Left lung (tissue), 4 donors: ENCODE measurements at regions not wholly inside any gene's neighbourhood (a gene's known extent, or its start where the extent isn't known, plus 50 kb on each side); places are given as distances from the start of the nearest gene placed in this dataset.
"Not testable (repeated sequence)": the region's sequence is repeated elsewhere in the genome, so short reads cannot be mapped to it uniquely, and the experiment has no call there.

Experiments
- ATAC-seq: fragments of 200-7000 bp; cut with Tn5 transposase; one replicate; pipeline ENCODE4 v1.9.1; 2020; ENCODE audit warnings: moderate library complexity
- DNase-seq, 4 donors: peaks; one replicate each; pipeline ENCODE4 v3.0.0-alpha.2; 2013 to 2020
- H3K27ac ChIP-seq, 2 donors: fragments of 200-600 bp; sonication (generic) in 1 of 2; one replicate each; pipeline versions ENCODE4 v1.5.0 to v1.8.0; 2020 to 2021
- H3K27me3 ChIP-seq, 2 donors: fragments of 200-600 bp; sonication (generic) in 1 of 2; one replicate each; pipeline versions ENCODE4 v1.5.0 to v1.8.0; 2020 to 2021
- H3K36me3 ChIP-seq, 2 donors: fragments of 200-600 bp; sonication (generic) in 1 of 2; one replicate each; pipeline versions ENCODE4 v1.5.0 to v1.8.0; 2020 to 2021
- H3K4me1 ChIP-seq, 2 donors: fragments of 200-600 bp; one replicate each; pipeline ENCODE4 v1.8.0; 2021
- H3K4me3 ChIP-seq, 2 donors: fragments of 200-600 bp; sonication (generic) in 1 of 2; one replicate each; pipeline versions ENCODE4 v1.5.0 to v1.8.0; 2020 to 2021; ENCODE audit warnings: mild to moderate bottlenecking in 1 of 2
- H3K9me3 ChIP-seq, 2 donors: fragments of 200-600 bp; sonication (generic) in 1 of 2; one replicate each; pipeline versions ENCODE4 v1.5.0 to v1.8.0; 2020 to 2021
- CTCF ChIP-seq, 2 donors: fragments of 200-600 bp; sonication (generic) in 1 of 2; IDR thresholded peaks; one replicate each; pipeline versions ENCODE4 v1.5.0 to v1.8.0; 2021; ENCODE audit warnings: antibody characterized with exemption in 2 of 2
- intact Hi-C, 2 donors: fragments of 100-400 bp; cut with DNase I; formaldehyde crosslinking; loops; one replicate each; pipeline versions ENCODE4 v1.11.2 to v1.14.2; 2022
- donor health status: DM: no; HTN: yes; CAD: no.
- donor health status: DM: no; HTN: no; CAD: no.

DNA sequence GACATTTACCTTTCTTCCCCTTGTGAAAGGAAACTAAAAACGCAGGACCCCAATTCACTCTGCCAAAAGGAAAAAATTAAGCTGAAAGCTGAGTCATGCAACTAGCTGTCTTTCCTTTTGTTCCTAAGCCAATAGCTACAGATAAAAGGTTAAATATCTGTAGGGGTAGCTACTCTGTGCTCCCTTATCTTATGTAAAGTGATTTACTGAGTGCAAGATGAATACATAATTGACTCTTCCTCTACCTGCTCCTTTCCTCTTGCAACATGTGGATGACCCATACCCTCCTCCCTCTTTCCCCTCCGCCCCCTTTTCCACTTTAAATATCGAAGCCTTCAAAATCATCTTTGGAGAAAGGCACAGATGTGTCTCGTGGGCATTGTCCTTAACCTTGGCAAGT lies 68.0 kb upstream of the ZNF157 start:
- intact Hi-C loops = no loop called here
- TF ChIP-seq CTCF (IDR thresholded peaks at IDR 0.05) = no peak
- peaks cover 0 to 2% of the 10 kb centered on the region in 2 donors for H3K27me3 ChIP-seq
- no peak overlapping the region for H3K4me3 ChIP-seq
- no peak for DNase-seq
- no peaks in the 10 kb centered on the region for H3K4me1 ChIP-seq
- no peaks in the 10 kb centered on the region for H3K36me3 ChIP-seq
- ATAC-seq = no peak
- H3K27ac ChIP-seq = no peak overlapping the region
- H3K9me3 ChIP-seq = no peaks in the 10 kb centered on the region

DNA sequence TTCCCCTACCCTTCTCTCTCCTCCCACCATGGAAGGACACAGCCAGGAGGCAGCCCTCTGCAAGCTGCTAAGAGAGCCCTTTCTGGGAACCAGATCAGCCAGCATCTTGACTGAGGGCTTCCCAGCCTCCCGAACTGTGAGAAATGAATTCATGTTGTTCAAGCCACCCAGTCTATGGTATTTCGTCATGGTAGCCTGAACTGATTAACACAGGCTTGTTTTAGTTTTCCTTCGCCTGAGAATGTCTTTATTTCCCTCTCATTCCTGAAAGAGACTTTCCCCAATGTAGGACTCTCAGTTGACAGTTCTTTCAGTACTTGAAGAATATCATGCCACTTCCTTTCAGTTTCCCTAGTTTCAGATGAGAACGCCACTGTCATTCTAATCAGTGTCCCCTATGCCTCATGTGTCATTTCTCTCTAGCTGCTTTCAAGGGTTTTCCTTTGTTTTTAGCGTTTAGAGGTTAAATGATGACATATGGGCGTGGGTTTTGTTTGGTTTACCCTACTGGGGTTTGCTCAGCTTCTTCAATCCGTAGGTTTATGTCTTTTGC lies 63.8 kb upstream of the ZNF157 start:
- H3K4me3 ChIP-seq, H3K9me3 ChIP-seq, H3K4me1 ChIP-seq, intact Hi-C loops, H3K36me3 ChIP-seq, DNase-seq, H3K27ac ChIP-seq, H3K27me3 ChIP-seq, ATAC-seq: not testable (repeated sequence)

DNA sequence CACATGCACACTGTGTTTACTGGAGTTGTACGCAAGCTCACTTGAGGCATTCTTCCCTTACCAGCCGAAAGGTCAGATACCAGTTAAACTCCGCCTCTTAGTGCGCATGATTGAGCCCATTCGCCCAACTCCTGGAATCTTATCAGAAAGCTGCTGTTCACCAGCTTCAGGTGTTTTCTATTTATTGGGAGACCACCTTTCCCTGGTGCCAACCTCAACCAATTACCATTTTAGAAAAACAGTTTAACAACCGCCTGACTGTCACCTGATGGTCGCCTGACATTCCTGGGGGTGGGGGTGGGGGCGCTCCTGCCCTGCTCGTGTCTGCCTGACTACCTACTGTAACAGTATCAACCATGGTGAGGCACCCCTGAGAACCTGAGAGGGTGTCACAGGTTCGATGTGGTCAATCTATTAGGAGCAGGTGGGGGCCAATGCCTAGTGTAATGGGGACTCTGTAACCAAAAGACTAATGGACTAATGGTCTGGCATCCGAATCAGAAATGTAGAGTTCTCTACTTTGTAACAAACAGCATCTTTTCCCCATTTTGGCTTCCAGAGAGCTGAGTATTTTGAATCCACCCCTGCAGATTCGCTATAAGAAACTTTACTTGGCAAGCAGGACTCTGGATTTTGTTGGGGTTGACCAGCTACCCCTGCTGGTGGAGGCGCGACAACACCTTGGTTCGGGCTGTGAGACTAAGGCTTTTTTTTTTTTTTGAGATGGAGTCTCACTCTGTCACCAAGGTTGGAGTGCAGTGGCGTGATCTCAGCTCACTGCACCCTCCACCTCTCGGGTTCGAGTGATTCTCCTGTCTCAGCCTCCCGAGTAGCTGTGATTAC lies 58.2 kb upstream of the ZNF157 start:
- H3K9me3 ChIP-seq = no peaks in the 10 kb centered on the region
- peak in 1 of 2 donors; percentile 33 for TF ChIP-seq CTCF (IDR thresholded peaks at IDR 0.05)
- H3K27ac ChIP-seq = peak overlapping the region in 1 of 2 donors; percentile 57
- H3K4me1 ChIP-seq = no peaks in the 10 kb centered on the region
- no peak overlapping the region for H3K4me3 ChIP-seq
- DNase-seq (peak in 2 of 4 donors; percentile 44 to 59), ATAC-seq (peak; percentile 93)
- intact Hi-C loops = no loop called here
- H3K27me3 ChIP-seq = peaks cover 0 to 8% of the 10 kb centered on the region in 2 donors
- no peaks in the 10 kb centered on the region for H3K36me3 ChIP-seq

DNA sequence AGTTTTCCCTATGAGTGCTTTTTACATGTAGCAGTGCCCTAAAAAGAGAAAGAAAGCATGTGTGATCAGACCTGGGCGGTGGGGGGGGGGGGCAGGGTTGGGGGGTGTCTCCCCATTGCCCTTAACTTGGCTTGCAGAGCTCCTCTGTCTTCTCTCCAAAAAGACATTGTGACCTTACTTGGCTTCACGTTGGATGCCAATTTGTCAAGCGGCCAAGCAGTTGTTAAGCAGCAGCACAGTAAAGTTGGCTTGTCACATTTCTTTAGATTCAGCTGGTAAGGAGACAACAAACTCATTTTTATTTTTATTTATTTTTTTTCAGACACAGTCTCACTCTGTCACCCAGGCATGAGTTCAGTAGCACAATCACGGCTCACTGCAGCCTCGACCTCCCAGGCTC lies 57.3 kb upstream of the ZNF157 start:
- H3K4me1 ChIP-seq = no peaks in the 10 kb centered on the region
- intact Hi-C loops = no loop called here
- no peak overlapping the region for H3K4me3 ChIP-seq
- DNase-seq (no peak), ATAC-seq (no peak)
- no peaks in the 10 kb centered on the region for H3K36me3 ChIP-seq
- peaks cover 0 to 8% of the 10 kb centered on the region in 2 donors for H3K27me3 ChIP-seq
- H3K9me3 ChIP-seq = no peaks in the 10 kb centered on the region
- TF ChIP-seq CTCF (IDR thresholded peaks at IDR 0.05) = no peak
- no peak overlapping the region for H3K27ac ChIP-seq

- no peak for ATAC-seq
- Histone ChIP-seq H3K4me1 (no peaks in the 10 kb centered on the region), H3K36me3 (no peaks in the 10 kb centered on the region), H3K9me3 (no peaks in the 10 kb centered on the region), H3K27me3 (peaks cover 0 to 8% of the 10 kb centered on the region in 2 donors), H3K4me3 (no peak overlapping the region), H3K27ac (no peak overlapping the region)
- intact Hi-C loops = no loop called here
- TF ChIP-seq CTCF (IDR thresholded peaks at IDR 0.05) = no peak
- no peak for DNase-seq
Observed at GRCh38 chrX:47316276-47317025, 53.9 kb upstream of the ZNF157 start.
